HepG2 (cell line): ENCODE measurements at regions not wholly inside any gene's neighbourhood (a gene's known extent, or its start where the extent isn't known, plus 50 kb on each side); places are given as distances from the start of the nearest gene placed in this dataset.

Experiments
- ATAC-seq: fragments of 200-7000 bp; cut with Tn5 transposase; 3 replicates; pipeline ENCODE4 v1.9.1; 2020; ENCODE audit warnings: mild to moderate bottlenecking, moderate library complexity
- BruUV-seq: library from RNA; stranded (reverse); fragments of 400-500 nt; replicated peaks from 2 replicates; lab custom pipeline; 2021; lab: Mats Ljungman, UMichigan
- CTCF ChIA-PET: fragments of 300-600 bp; formaldehyde crosslinking; extraction: SDS; loops from one replicate; lab custom pipeline; 2021; ENCODE audit warnings: low total read pairs, inconsistent platforms, low intra/inter-chr PET ratio; lab: Yijun Ruan, JAX
- POLR2A ChIA-PET: fragments of 350-600 bp; sonication (Branson Sonifier 250); formaldehyde crosslinking; loops from one replicate; lab custom pipeline; 2020; ENCODE audit warnings: antibody characterized with exemption, inconsistent platforms; lab: Yijun Ruan, JAX
- DNase-seq: peaks from one replicate; pipeline ENCODE4 v3.0.0-alpha.2; 2015; ENCODE audit warnings: low spot score
- FAIRE-seq: peaks from 3 replicates; lab custom pipeline; 2011; peaks lifted over from hg19 to GRCh38; lab: Jason Lieb, UNC
- H2AFZ ChIP-seq: one replicate; pipeline ENCODE4 v1.6.1; 2011; ENCODE audit warnings: low read length, inconsistent platforms
- H3K27ac ChIP-seq: fragments of 300-600 bp; 3 replicates; pipeline ENCODE4 v1.8.0; 2011; ENCODE audit warnings: mixed run types, mild to moderate bottlenecking, mixed read lengths, low read length, inconsistent platforms; ENCODE audit not compliant: insufficient read depth; ENCODE audit errors: extremely low read length
- H3K27me3 ChIP-seq, 2 experiments: fragments of 200-600 bp in 1 of 2; 2 replicates in 1 of 2; 3 replicates in 1 of 2; pipeline versions ENCODE4 v1.6.0 to v1.8.0; 2011; ENCODE audit warnings: low read length in 2 of 2, mild to moderate bottlenecking in 2 of 2, moderate library complexity in 2 of 2, inconsistent platforms in 1 of 2; ENCODE audit not compliant: insufficient read depth in 2 of 2, control insufficient read depth in 1 of 2
- H3K36me3 ChIP-seq, 2 experiments: fragments of 200-600 bp in 1 of 2; replicated peaks in 1 of 2; 2 replicates in 1 of 2; 3 replicates in 1 of 2; pipeline versions ENCODE4 v1.5.1 to v1.8.0; 2011; ENCODE audit warnings: low read length in 2 of 2, inconsistent platforms in 1 of 2; ENCODE audit not compliant: insufficient read depth in 2 of 2, control insufficient read depth in 1 of 2
- H3K4me1 ChIP-seq: 2 replicates; pipeline ENCODE4 v1.5.1; 2012; ENCODE audit warnings: low read length, inconsistent platforms; ENCODE audit not compliant: insufficient read depth
- H3K4me2 ChIP-seq: 2 replicates; pipeline ENCODE4 v1.6.0; 2011; ENCODE audit warnings: low read depth, low read length, inconsistent platforms
- H3K4me3 ChIP-seq, 3 experiments: fragments of 200-600 bp in 1 of 3; sonication (generic), shearing (Covaris generic) in 1 of 3; replicated peaks in 1 of 3; 2 replicates each; pipeline ENCODE4 v1.5.1; 2011 to 2016; ENCODE audit warnings: low read length in 3 of 3, inconsistent platforms in 2 of 3, low read depth in 2 of 3, mild to moderate bottlenecking in 2 of 3, control low read depth in 1 of 3, mixed read lengths in 1 of 3; ENCODE audit not compliant: insufficient read depth in 1 of 3
- H3K79me2 ChIP-seq: one replicate; pipeline ENCODE4 v1.6.1; 2011; ENCODE audit warnings: low read length, inconsistent platforms; ENCODE audit not compliant: insufficient read depth
- H3K9ac ChIP-seq: 2 replicates; pipeline ENCODE4 v1.6.0; 2011; ENCODE audit warnings: mild to moderate bottlenecking, low read depth, low read length, inconsistent platforms; ENCODE audit not compliant: insufficient read depth
- H3K9me3 ChIP-seq: 2 replicates; pipeline ENCODE4 v1.5.1; 2012; ENCODE audit warnings: mild to moderate bottlenecking, low read length
- H4K20me1 ChIP-seq: 2 replicates; pipeline ENCODE4 v1.6.0; 2011; ENCODE audit warnings: inconsistent platforms, mild to moderate bottlenecking, low read length, moderate library complexity; ENCODE audit not compliant: insufficient read depth
- BATF2 ChIP-seq: sonication (generic); formaldehyde crosslinking; IDR thresholded peaks from 2 replicates; pipeline ENCODE4 v1.8.0; 2022; ENCODE audit warnings: mild to moderate bottlenecking, missing genetic modification reagents, moderate library complexity
- BHLHE40 ChIP-seq: IDR thresholded peaks from 2 replicates; pipeline ENCODE4 v1.6.1; 2011; ENCODE audit warnings: low read length, improper control_type of control experiment
- NONO ChIP-seq, 2 experiments: fragments of 450-650 bp in 1 of 2; sonication (generic) in 1 of 2; formaldehyde crosslinking in 1 of 2; IDR thresholded peaks in 1 of 2; conservative IDR thresholded peaks in 1 of 2; 2 replicates each; pipeline versions ENCODE4 v1.6.1 to v1.8.0; 2017 to 2022; ENCODE audit warnings: mild to moderate bottlenecking in 1 of 2, missing genetic modification reagents in 1 of 2, moderate library complexity in 1 of 2
- SMYD3 ChIP-seq: sonication (generic); formaldehyde crosslinking; IDR thresholded peaks from 2 replicates; pipeline ENCODE4 v1.8.1; 2023; ENCODE audit warnings: mild to moderate bottlenecking, missing genetic modification reagents
- TFDP2 ChIP-seq: sonication (generic); formaldehyde crosslinking; IDR thresholded peaks from 2 replicates; pipeline ENCODE4 v1.4.0; 2020; ENCODE audit warnings: missing genetic modification reagents
- ZFP36 ChIP-seq: fragments of 150-350 bp; IDR thresholded peaks from 2 replicates; pipeline ENCODE4 v1.6.1; 2018; ENCODE audit warnings: borderline replicate concordance, low read length, low read depth; ENCODE audit not compliant: partially characterized antibody
- ZNF207 ChIP-seq: fragments of 450-650 bp; IDR thresholded peaks from 2 replicates; pipeline ENCODE4 v1.6.1; 2016; ENCODE audit warnings: antibody characterized with exemption, borderline replicate concordance
- ZNF3 ChIP-seq: IDR thresholded peaks from 2 replicates; pipeline ENCODE4 v1.7.0; 2017; ENCODE audit warnings: inconsistent platforms
- ZNF563 ChIP-seq: sonication (generic); formaldehyde crosslinking; IDR thresholded peaks from 2 replicates; pipeline ENCODE4 v1.8.0; 2022; ENCODE audit warnings: mild to moderate bottlenecking, moderate library complexity, missing genetic modification reagents
- WGBS: methylation state at CpG from one replicate; pipeline ENCODE4 v1.1.6; 2017; ENCODE audit warnings: low lambda C conversion rate; 5-methylcytosine and 5-hydroxymethylcytosine counted together
- in situ Hi-C: cut with HindIII; loops from 2 replicates; pipeline ENCODE4 v1.10.0; 2017; ENCODE audit warnings: low pct_unique_long_range_greater_than_20kb; ENCODE audit not compliant: extremely low pct_ligation_motif_present
- intact Hi-C: fragments of 100-400 bp; cut with micrococcal nuclease; formaldehyde crosslinking; loops from one replicate; pipeline ENCODE4 v1.10.0; 2022; ENCODE audit not compliant: unreplicated experiment

- Histone ChIP-seq H3K36me3 (no peaks in the 10 kb centered on the region), H2AFZ (no peak overlapping the region), H3K27me3 (no peaks in the 10 kb centered on the region; a peak in 1 of 5 replicates)
- FAIRE-seq, result no peak
- intact Hi-C loops (no loop called here), in situ Hi-C loops (no loop called here)
- POLR2A ChIA-PET, result no interaction called here
- no peak for ATAC-seq
- TF ChIP-seq ZNF207 (no peak), SMYD3 (CRISPR knock-in tag) (no peak), ZNF563 (CRISPR knock-in tag) (no peak), TFDP2 (CRISPR knock-in tag) (no peak), NONO (IDR thresholded peaks at IDR 0.05) (no peak), NONO (CRISPR knock-in tag; conservative IDR thresholded peaks at IDR 0.05) (no peak), ZNF3 (CRISPR knock-in tag) (no peak)
- TF ChIP-seq, all 625 proteins: peak for 0
- no peaks in the 10 kb centered on the region for H4K20me1 ChIP-seq
- CTCF ChIA-PET, result no interaction called here
- H3K9ac ChIP-seq, result no peak overlapping the region
- no peak overlapping the region for H3K27ac ChIP-seq
- peaks cover 83% of the 10 kb centered on the region for H3K9me3 ChIP-seq
- H3K4me2 ChIP-seq, result no peak overlapping the region
- BruUV-seq, result no TSS peak
- no peaks in the 10 kb centered on the region for H3K79me2 ChIP-seq
- no peak for DNase-seq
- 26% methylated on average over 7 of the region's 9 CpGs for WGBS
- no peaks in the 10 kb centered on the region for H3K4me1 ChIP-seq
- no peak overlapping the region for H3K4me3 ChIP-seq
Observed at GRCh38 chr19:31128291-31128690, 220.9 kb downstream of the TSHZ3 start.

DNA sequence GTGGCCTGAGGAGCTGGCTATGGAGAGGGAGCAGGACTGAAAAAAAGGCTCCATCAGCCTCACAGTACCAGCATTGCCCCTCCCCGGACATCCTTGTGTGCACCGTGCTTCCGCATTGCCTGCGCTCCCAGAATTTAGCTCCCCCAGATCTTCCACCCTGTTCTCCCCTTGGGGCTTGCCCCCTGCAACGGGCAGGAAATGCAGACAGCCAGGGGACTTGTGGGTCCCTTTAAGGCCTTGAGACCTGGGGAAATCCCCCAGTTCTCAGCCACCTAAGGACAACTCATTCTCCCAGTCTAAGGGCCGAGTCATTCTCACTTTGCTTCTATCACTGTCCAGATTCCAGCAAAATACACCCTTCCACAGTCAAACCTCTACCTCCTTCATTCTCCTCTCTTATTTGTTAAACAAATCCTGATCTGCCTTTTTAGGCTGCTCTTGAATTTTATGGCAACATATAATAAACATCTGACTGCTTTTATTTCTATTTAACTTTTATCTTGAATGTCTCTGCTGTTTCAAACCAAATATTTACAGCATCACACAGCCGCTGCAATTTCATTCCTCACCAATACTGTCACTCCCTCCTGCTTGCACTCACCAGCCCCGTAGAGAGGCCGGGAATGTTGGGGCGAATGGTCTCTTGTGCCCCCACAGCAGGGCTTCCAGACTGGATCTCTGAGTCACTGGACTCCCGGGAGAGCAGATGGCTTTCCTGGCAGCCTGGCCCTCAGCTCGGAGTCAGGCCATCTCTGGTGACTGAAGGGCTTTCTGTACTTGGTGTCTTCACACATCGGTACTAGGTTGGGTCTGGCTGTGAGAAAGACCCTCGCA, 221.9 kb downstream of the TSHZ3 start:
- Histone ChIP-seq H3K4me3 (no peak overlapping the region), H3K4me2 (no peak overlapping the region), H3K9me3 (peaks cover 82% of the 10 kb centered on the region), H3K79me2 (no peaks in the 10 kb centered on the region), H3K4me1 (no peaks in the 10 kb centered on the region), H3K27me3 (no peaks in the 10 kb centered on the region; a peak in 1 of 5 replicates), H4K20me1 (no peaks in the 10 kb centered on the region), H3K27ac (no peak overlapping the region), H3K36me3 (no peaks in the 10 kb centered on the region), H3K9ac (no peak overlapping the region), H2AFZ (no peak overlapping the region)
- ChIA-PET POLR2A (no interaction called here), CTCF (no interaction called here)
- in situ Hi-C loops, result no loop called here
- FAIRE-seq, result no peak
- intact Hi-C loops, result no loop called here
- ATAC-seq, result no peak
- BruUV-seq, result no TSS peak
- no peak for DNase-seq
- WGBS, result 23% methylated on average over 13 of the region's 14 CpGs
- TF ChIP-seq BHLHE40 (no peak), BATF2 (CRISPR knock-in tag) (no peak), ZFP36 (no peak)
